Left cardiac atrium (tissue), 4 donors: ENCODE measurements at regions not wholly inside any gene's neighbourhood (a gene's known extent, or its start where the extent isn't known, plus 50 kb on each side); places are given as distances from the start of the nearest gene placed in this dataset.

ENCODE experiments used
- ATAC-seq, 2 donors: fragments of 200-7000 bp; cut with Tn5 transposase; one replicate each; pipeline ENCODE4 v1.9.1; 2020; ENCODE audit warnings: mild to moderate bottlenecking in 2 of 2, moderate library complexity in 2 of 2
- DNase-seq: peaks from one replicate; pipeline ENCODE4 v3.0.0-alpha.2; 2020
- intact Hi-C, 2 donors: fragments of 100-400 bp; cut with DNase I; formaldehyde crosslinking; loops; one replicate each; pipeline versions ENCODE4 v1.14.1 to v1.15.1; 2022 to 2023
- donor health status: DM: no; HTN: yes; CAD: no.
- donor health status: DM: no; HTN: yes; CAD: no; lungs with severe emphysema.
- donor health status: DM: yes; HTN: yes; CAD: no.
- donor health status: Dilated cardiomyopathy.

DNA sequence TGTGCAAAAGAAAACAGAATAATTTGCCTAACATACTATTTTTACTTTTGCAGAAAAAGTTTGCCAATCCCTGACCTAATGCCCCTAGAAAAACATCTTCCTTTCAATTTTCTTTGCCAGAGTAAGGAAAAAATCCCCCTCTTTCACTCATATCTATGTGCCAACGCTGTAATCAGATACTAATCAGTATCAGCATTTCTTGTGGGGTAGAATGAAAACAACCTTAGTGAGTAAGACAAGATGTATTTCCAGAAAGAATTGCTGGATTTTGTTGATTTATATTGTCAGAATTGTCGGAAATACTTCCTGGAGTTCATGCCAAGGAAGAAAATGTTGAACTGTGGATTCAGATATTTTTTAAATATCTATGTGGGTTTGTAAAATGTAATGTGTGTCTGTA is 1893.8 kb downstream of the NCAM2 start:
- DNase-seq, result no peak
- no peak for ATAC-seq
- intact Hi-C loops, result no loop called here

DNA sequence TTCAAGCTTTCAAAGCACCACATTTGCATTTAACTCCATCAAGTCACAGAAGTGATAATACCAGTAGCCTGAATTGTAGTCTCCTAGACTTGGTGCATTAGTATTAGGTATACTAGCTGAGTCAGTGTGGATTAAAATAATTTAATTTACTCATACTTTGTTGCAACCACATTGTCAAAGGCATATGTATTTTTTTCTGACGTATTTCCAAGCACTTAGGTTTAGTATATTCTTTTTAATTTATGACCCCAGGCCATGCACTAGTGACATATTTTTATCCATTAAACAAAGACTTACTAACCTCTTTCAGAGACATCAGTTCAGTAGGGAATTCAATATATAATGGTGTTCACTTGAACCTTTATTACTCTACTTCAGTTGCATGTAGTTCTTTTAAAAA is 1894.5 kb downstream of the NCAM2 start:
- DNase-seq (no peak), ATAC-seq (no peak)
- intact Hi-C loops, result no loop called here

DNA sequence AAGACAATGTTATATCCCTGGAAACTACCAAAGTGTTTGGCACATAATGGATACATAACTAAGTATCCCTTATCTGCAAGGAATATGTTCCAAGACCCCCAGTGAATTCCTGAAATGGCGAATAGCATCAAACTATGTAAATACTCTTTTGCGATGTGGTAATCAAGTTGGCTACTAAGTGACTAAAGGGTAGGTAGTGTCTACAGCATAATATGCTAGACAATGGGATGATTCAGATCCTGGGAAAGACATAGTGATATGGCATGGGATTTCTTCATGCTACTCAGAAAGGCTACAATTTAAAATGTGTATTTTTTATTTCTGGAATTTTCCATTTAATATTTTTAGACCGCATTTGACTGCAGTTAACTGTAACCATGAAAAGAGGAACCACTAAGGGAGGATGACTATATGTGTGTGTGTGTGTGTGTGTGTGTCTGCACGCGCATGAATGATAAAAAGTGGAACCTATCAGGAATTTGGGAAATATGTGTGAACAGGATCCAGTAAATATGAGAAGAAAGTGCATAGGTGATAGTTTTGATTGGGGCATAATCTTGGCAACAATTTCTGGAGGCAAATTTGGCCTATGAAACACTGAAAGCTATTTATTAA is 1899.9 kb downstream of the NCAM2 start:
- ATAC-seq (no peak), DNase-seq (no peak)
- intact Hi-C loops, result no loop called here

DNA sequence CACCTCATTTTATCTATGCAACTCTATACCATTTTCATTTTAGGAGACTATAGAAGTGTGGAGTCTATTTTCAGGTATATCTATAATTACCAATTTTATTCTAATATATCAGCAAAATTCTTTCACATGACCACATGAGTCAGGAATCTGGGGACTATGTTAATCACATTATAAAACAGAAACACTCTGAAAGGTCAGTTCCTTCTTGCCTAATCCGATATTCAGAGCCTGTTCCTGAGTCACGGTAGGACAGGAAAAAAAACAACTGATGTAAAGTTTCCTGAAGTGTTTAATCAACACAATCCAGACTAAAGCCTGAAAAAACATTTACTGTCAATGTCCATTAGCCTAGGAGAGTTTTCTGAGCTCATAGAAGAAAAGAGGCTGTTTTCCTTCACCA is 1902.3 kb downstream of the NCAM2 start:
- intact Hi-C loops, result no loop called here
- no peak for ATAC-seq
- DNase-seq, result no peak

DNA sequence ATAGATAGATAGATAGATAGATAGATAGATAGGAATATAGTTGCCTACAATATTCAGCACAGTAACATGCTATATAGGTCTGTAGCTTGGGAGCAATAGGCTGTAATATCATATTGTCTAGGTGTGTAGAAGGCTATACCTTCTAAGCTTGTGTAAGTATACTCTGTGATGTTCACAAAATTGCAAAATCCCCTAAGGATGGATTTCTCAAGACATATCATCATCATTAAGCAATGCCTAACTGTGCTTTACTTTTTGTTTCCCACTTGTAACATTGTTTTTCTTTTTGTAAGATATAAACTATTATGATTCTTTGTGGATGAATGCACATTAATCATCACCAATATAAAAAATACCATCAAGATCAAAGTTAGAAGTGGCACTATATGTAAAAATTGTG is 1905.6 kb downstream of the NCAM2 start:
- ATAC-seq, result no peak
- intact Hi-C loops, result no loop called here
- DNase-seq, result no peak

DNA sequence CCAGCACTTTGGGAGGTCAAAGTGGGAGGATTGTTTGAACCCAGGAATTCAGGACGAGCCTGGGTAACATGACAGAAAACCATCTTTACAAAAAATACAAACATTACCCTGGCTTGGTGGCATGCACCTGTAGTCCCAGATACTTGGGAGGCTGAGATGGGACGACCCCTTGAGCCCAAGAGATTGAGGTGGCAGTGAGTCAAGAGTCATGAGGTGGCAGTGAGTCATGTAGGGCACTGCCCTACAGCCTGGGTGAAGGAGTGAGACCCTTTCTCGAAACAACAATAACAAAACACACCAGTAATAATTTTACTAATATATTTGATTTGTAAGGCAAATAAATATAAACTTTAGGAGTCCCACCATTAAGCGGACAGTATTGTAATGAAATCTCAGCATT is 1906.2 kb downstream of the NCAM2 start:
- DNase-seq, result no peak
- intact Hi-C loops, result no loop called here
- ATAC-seq, result no peak

DNA sequence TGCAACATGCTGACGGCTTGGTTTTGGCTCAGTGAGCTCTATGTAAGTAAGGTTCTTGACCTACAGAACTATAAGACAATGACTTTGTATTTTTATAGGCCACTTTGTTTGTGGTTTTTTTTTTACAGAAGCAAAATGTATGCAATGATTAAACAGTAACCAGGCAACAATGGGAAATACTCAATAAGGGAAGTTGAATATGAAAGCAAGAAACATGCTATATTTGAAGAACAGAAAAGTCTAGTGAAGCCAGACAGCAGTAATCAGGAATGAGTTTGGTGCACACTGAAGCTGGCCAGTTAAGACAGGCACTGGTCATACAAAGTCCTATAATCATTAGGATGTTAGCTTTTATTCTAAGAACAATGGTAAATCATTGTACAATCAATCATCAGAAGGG is 1926.8 kb downstream of the NCAM2 start:
- ATAC-seq (no peak), DNase-seq (no peak)
- intact Hi-C loops, result no loop called here

DNA sequence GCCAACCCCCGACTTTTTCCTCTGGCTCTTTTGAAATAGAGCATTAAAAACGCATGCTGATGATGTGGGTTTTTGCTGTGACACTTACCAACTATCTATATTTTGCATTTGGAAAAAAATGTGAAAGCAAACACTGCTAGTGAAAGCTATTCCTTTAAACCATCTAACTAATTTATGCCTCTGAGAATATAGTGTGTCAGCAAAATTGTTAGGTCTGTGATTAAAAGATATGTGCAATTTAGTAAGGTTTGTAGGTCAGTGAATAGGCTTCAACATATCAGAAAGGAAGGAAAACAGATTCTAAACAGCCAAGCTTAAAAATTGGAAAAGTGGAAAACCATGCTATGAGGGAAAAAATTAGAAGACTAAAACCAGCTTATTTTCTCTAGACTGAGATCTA is 1929.3 kb downstream of the NCAM2 start:
- DNase-seq (no peak), ATAC-seq (no peak)
- intact Hi-C loops, result no loop called here

DNA sequence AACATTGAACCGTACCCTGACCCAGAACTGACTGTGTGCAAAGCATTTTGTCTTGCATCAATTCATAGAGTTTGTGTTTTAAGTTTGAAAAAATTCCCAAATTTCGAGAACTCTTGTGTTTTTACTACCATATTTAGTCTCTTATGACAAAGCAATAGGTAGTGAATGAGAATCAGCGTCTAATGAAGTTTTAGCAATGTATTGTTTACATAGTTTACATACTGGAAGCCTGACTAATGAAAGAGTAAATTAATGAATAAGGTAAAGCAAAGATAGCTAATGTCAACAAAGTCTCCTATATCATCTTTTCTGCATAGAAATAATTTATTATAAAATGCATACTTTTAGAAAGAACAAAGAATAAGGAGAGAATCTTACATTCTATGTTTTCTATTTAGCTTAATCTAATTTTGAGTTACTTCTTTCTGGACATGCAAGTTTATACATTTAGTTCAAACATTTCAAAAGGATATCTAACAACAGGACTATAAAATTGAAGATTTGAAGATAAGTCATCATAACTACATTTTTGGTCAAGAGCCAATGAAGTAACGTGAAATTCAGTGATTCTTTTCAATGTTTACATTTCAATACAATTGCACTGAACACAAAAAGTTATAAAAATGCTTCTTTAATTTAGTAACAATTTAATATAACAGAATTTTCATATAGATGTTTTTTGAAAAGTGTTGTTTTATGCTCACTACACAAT is 1943.7 kb downstream of the NCAM2 start:
- DNase-seq, result no peak
- intact Hi-C loops, result no loop called here
- no peak for ATAC-seq

DNA sequence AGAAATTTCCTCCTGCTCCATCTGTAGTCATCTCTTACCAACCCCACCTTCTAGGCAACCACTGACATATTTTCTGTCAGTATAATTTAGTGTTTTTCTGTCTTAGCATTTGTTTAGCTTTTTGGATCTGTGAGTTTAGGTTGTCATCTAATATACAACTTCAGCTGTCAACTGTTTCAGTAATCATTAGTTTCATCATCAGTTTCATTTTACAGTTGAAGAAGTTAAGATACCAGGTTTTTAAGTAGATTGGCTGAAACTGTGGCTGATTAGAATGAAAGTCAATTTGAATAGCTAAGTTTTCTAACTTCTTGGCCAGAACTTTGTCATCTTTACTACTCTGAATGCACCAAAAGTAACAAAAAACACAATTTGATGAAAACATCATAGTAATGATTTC is 1957.3 kb downstream of the NCAM2 start:
- intact Hi-C loops, result no loop called here
- ATAC-seq (no peak), DNase-seq (no peak)

DNA sequence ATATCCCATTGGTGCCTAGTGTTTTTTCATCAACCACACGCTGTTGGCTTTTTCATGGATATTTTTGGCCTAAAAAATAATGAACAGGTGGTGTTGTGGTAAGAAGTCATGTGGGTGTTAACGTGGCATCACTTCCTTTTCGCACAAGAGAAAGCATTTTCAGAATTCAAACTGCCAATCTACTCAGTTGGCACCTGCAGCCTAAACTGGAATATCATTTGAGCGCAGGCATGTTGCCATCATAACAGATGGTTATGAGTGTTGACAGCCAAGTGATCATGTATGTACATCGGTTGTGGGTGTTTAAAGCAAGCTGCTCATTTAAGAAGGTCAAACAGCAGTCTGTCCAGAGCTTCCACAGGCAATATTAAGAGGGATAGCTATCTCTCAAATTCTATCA is 1963.0 kb downstream of the NCAM2 start:
- ATAC-seq (no peak), DNase-seq (no peak)
- intact Hi-C loops, result no loop called here

DNA sequence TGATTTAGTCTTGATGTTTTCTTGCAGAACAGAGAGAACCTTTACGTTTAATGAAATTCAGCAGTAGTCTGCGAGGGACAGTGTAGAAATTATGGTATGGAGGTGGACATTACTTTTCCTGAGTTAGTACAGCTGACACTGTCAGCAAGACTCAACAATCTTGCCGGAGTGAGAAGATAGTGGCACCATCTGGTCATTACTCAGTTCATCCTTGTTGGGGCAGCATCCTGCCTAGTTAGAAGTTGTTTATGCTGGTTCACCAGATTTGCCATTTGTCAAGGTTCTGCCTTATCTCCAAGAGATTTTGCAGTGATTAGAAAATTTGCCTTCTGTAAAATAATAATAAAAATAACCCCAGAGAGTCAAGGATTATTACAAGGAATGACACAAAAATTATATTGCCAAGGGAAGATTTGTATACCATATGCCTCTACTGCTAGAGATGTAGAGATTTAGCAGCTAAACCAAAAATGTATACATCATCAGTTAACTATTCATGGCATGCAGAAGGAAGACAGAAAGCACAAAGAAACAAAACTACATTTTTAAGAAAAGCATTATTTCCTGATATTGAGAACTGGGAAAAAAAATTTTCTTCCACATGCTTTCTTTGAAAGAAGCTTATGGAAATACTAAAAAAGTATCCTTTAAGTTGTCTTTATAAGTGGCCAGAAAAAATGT is 1967.4 kb downstream of the NCAM2 start:
- intact Hi-C loops, result no loop called here
- DNase-seq (no peak), ATAC-seq (no peak)

DNA sequence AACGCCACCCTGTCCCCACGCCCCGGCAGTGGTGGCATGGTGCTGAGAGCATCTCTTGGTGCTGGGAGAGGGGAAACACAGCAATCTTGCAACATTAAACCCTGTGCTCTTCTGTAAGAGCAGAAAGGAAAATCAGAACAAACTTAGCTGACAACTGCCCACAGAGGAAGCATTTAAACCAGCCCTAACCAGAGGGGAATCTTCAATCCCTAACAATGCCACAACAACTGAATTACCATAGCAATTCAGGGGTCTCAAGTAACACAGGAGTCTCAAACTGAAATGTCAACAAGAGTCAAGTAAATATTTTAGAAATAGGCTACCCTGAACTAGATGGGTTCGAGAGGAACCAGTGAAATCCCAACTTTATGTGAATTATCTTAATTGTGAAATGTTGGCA is 1983.6 kb downstream of the NCAM2 start:
- no peak for DNase-seq
- no peak for ATAC-seq
- intact Hi-C loops, result no loop called here

DNA sequence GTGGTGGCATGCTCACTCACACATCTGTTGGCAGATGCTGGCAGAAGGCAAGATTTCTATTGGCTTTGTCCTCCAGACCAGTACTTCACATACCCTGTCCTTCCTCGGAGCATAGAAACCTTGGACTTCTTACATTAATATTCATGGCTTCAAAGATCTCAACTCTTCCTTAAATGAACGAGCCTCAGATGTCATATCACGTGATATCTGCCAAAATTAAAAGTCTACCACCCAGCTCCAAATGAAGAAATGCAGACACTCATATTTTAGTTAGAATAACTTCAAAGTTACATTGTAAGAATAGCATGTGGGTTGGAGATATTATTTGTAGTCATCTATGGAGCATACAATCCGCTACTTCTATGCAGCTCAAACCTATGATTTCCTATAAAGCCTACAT is 1994.9 kb downstream of the NCAM2 start:
- DNase-seq (no peak), ATAC-seq (no peak)
- intact Hi-C loops, result no loop called here

DNA sequence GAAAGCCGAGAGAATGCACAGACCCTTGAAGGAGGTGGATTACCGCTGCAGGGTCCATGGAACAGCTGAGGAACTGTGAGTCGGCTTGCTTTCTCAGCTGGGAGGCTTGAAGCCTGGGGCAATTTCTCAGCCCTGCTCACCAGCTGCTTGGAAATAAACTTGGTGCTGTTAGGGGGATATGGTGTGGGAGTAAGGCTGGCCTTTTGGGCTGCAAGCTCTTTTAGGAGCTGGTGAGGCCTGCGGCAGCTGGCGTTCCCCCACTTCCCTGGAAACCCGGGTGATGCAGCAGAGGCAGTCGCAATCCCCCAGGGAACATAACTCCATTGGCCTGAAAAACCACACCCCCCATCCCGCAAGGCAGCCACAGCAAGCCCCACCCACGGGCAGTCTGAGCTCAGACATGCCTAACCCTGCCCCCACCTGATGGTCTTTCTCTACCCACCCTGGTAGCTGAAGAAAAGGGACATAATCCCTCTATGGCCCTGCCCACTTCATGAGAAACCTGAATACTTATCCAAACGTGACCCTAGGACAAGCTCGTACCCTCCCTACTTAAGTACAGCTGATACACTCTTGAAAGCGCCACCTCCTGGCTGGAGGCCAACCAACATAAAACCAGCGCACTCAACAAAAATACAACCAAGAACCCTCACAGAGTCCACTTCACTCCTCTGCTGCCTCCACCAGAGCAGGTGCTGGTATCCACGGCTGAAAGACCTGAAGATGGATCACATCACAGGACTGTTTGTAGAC is 1995.8 kb downstream of the NCAM2 start:
- DNase-seq, result no peak
- no peak for ATAC-seq
- intact Hi-C loops, result no loop called here

DNA sequence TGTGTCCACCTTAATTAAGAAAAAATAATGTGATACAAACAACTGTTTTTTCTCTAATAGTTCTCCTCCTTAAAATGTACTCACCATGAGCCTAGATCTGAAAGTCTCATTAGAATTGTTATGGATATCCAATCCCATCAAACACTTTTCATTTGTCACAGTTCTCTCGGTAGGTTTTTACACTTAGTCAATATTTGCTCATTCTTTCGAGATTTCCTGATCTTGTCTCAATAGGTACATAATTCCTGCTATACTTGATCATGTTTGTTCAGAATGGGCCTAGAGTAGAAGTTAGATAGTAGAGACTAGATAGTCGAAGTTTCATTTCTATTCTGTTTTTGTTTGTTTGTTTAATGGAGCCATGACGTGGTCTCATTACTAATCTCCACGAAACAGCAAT is 2005.7 kb downstream of the NCAM2 start:
- intact Hi-C loops, result no loop called here
- ATAC-seq, result no peak
- DNase-seq, result no peak

DNA sequence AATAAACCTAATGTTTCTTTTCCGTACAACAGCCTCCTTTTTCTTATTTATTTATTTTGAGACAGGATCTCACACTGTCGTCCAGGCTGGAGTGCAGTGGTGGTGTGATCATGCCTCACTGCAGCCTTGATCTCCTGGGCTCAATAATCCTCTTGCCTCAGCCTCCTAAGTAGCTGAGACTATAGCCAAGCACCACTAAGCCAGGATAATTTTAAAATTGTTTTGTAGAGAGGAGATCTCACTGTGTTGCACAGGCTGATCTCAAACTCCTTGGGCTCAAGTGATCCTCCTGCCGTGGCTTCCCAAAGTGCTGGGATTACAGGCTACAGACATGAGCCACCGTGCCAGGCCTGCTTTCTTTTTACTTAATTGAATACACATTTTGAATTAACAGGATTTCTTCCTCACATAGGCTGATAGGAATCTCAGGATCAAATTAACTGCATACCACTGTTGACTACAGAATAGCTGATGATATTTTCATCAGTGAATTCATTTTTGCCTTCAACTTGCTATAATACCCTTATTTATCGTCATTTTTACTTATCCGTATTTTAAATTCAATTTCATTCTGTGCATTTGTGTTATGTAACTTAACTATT is 2010.5 kb downstream of the NCAM2 start:
- ATAC-seq (no peak), DNase-seq (no peak)
- intact Hi-C loops, result no loop called here

DNA sequence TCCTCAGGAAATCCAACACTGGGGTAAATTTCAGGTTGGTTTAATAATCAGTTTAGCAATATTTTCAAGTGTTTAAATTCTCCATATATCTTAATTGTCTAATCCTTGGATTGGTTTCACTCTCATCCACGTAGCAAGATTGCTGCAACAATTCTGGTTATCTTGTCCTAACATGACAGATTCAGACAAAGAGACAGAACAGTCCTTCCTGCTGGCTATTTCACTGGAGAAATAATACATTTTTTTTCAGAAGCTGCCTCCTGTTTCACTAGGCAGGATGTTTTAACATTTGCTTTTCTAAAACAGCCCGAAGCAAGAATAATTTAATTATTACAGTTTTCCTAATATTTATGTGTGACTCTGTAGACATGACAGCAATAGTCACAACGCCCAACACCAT is 2011.2 kb downstream of the NCAM2 start:
- DNase-seq (no peak), ATAC-seq (no peak)
- intact Hi-C loops, result no loop called here

DNA sequence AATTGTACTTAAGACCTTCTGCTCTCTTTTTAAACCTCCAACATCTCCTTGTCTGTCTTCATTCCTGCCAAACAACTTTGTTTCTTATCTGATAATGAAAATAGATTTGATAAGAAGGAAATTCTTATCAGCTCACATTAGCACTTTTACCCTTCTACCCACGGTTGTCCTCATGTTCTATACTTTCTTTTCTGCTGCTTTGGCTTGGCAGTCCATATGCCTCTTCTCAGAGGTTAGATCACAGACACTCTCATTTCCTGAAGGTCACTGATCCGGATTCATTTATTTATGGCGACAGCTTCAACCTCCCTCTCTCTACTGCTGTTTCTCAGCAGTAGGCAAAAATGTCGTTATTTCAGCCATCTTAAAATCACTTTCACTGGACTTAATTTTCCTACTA is 2015.8 kb downstream of the NCAM2 start:
- ATAC-seq, result no peak
- no peak for DNase-seq
- intact Hi-C loops, result no loop called here

DNA sequence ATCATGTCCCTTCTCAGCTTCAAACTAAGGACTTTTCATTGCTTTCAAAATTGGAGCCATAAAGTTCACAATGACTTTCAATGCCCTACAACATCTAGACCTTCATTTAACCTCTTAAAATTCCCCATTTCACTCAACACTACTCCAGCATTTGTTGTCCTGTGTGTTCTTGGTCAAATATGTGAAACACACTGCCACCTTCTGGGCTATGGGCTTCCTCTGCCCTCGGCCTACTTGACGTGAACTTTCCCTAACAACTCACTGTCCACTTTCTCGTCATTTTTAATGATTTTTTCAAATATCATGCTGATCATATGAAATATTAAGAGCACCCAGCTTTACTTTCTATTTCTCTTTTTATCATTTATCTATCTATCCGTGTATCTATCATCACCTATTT is 2018.4 kb downstream of the NCAM2 start:
- DNase-seq (no peak), ATAC-seq (no peak)
- intact Hi-C loops, result no loop called here
